MG63 (cell line): ENCODE measurements at regions not wholly inside any gene's neighbourhood (a gene's known extent, or its start where the extent isn't known, plus 50 kb on each side); places are given as distances from the start of the nearest gene placed in this dataset.
"Not testable (repeated sequence)": the region's sequence is repeated elsewhere in the genome, so short reads cannot be mapped to it uniquely, and the experiment has no call there.

Source experiments
- DNase-seq: peaks from one replicate; pipeline ENCODE4 v3.0.0-alpha.2; 2020
- H3K27me3 ChIP-seq: fragments of 250-450 bp; sonication (Bioruptor Pico); 2 replicates; pipeline ENCODE4 v1.5.1; 2020; ENCODE audit warnings: mild to moderate bottlenecking, moderate library complexity
- H3K36me3 ChIP-seq: fragments of 250-450 bp; sonication (Bioruptor Pico); 2 replicates; pipeline ENCODE4 v1.5.1; 2020; ENCODE audit warnings: mild to moderate bottlenecking, moderate library complexity
- H3K4me3 ChIP-seq: fragments of 250-450 bp; sonication (Bioruptor Pico); 2 replicates; pipeline ENCODE4 v1.5.1; 2020; ENCODE audit warnings: mild to moderate bottlenecking, moderate library complexity
- H3K9me3 ChIP-seq: fragments of 250-450 bp; sonication (Bioruptor Pico); 2 replicates; pipeline ENCODE4 v1.5.1; 2020; ENCODE audit warnings: mild to moderate bottlenecking, moderate library complexity

DNA sequence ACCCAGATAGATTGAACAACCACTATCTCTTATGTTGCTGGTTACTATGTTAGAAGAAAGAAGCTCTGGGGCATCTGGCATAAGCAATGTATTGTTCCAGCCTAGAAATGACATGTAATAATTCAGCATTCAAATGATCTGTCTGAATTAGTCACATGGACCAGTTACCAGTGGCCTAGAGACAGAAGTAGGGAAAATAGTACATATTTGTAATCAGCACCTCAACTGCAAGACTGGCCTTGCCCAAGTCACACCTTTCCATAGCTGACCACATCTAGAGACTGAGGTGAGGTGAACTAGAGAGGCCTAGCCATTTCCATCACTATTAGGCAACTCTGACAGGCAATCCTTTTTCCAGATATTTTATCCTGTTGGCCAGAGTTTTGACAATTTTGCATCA lies 315.6 kb upstream of the KCND2 start:
- Histone ChIP-seq H3K36me3 (no peaks in the 10 kb centered on the region), H3K9me3 (no peaks in the 10 kb centered on the region), H3K27me3 (no peaks in the 10 kb centered on the region), H3K4me3 (no peak overlapping the region)
- no peak for DNase-seq

DNA sequence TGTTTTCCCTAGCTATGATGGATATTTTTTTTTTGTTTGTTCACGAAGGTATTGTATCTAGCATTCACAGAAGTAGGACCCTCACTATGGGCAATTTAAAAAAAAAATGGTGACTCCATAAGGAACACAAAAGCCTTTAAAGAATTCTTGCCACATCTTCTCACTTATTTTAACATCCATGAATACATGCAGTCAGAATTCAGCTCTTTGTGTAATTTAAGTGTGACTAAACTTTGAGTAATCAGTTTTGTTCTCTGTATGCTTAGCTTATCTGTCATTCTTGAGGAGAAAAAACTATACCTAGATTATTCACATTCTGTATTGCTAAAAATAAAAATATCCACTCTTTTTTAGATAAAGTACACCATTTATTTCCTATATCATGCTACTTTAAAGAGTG lies 313.2 kb upstream of the KCND2 start:
- no peaks in the 10 kb centered on the region for H3K9me3 ChIP-seq
- no peak overlapping the region for H3K4me3 ChIP-seq
- H3K36me3 ChIP-seq, result no peaks in the 10 kb centered on the region
- H3K27me3 ChIP-seq, result no peaks in the 10 kb centered on the region
- no peak for DNase-seq

DNA sequence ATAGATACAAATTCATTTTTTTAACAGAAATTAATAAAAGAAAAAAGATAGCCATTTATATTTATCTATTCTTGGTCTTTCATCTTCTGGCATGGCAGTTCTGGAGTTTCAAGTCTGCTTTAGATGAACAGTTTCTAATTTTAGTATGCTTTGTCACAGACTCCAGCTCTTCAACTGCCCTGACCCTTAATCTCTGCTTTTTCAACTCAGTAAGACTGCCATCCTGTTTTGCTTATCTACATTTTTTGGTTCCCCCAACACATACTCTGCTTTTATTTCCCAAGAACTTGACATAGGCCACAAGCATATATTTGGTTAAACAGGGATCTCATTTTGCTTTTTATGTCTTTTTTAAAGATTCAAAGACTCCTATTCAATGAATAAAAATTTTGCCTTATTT lies 309.3 kb upstream of the KCND2 start:
- Histone ChIP-seq H3K27me3 (no peaks in the 10 kb centered on the region), H3K4me3 (no peak overlapping the region), H3K36me3 (no peaks in the 10 kb centered on the region), H3K9me3 (no peaks in the 10 kb centered on the region)
- no peak for DNase-seq

DNA sequence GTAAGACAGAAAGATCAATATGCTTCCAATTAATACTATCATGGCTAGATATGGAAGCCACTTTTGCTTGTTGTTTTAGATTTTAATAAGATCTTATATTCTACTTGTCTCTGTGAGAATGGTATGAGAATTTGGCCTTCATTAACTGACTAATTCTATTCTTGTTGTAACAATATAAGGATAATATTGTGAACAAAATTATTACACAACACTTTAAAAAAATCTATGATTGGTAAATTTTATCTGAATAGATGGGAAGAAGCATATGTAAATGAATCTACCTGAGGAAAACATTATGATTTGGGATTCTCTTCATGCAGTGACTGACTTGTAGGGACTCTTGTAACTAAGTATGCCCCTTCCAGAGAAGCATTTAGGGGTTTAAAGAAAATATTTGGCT lies 308.9 kb upstream of the KCND2 start:
- no peaks in the 10 kb centered on the region for H3K27me3 ChIP-seq
- H3K36me3 ChIP-seq, result no peaks in the 10 kb centered on the region

DNA sequence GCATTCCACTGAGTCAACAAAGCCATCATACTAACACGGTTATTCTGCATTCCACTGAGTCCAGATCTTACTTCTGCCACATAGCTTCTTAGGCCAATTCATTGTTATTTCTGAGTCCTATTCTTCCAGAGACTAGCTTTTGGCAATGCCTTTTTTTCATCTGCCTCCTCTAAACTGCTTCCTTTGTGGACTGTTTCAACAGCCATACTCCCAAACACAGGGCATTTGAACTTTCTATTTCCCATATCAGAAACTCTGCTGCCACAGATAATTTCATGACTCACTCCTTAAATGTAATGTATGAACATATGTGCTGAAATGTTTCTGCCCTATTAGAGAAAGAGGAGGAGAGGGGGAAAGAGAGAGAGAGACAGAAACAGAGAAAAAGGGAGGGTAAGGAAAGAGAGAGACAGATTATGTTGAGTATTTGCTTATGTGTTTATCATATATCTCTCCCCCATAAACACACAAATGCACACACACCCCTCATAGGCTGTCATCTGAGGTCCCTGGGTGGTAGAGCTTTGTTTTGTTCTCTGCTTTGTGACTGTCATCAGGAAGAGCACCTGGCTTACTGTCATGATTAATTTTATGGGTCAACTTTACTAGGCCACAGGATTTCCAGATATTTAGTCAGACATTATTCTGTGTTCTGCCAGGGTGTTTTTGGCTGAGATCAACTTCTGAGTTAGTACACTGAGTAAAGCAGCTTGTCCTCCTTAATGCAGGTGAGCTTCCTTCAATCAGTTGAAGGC lies 308.0 kb upstream of the KCND2 start:
- no peaks in the 10 kb centered on the region for H3K27me3 ChIP-seq
- no peak overlapping the region for H3K4me3 ChIP-seq
- H3K9me3 ChIP-seq, result no peaks in the 10 kb centered on the region
- DNase-seq, result no peak
- H3K36me3 ChIP-seq, result no peaks in the 10 kb centered on the region

More for the DNA sequence above, 308.9 kb upstream of the KCND2 start:
- Histone ChIP-seq H3K4me3 (no peak overlapping the region), H3K9me3 (no peaks in the 10 kb centered on the region)
- DNase-seq, result no peak

DNA sequence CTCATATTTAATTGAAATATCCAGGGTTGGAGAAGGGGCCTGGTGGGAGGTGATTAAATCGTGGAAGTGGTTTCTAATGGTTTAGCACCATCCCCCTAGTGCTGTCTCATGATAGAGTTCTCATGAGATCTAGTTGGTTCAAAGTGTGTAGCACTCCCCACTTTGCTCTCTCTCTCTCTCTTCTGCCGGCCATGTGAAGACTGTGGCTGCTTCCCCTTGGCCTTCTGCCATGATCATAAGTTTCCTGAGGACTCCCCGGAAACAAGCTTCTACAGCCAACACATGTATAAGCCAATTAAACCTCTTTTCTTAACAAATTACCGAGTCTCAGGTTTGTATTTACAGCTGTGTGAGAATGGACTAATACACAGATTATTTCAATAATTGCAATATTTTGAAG lies 305.8 kb upstream of the KCND2 start:
- DNase-seq, result no peak
- H3K4me3 ChIP-seq, result no peak overlapping the region
- no peaks in the 10 kb centered on the region for H3K9me3 ChIP-seq
- no peaks in the 10 kb centered on the region for H3K36me3 ChIP-seq
- H3K27me3 ChIP-seq, result no peaks in the 10 kb centered on the region

DNA sequence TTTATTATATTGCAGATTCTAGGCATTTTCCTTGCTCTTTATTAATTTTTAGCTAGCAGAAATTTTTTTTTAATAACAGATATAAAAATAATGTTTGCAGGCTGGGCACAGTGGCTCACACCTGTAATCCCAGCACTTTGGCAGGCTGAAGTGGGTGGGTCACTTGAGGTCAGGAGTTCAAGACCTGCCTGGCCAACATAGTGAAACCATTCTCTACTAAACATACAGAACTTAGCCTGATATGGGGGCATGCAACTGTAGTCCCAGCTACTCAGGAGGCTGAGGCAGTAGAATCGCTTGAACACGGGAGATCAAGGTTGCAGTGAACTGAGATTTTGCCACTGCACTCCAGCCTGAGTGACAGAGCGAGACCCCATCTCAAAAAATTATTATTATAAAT lies 304.6 kb upstream of the KCND2 start:
- DNase-seq, H3K4me3 ChIP-seq, H3K9me3 ChIP-seq: not testable (repeated sequence)

DNA sequence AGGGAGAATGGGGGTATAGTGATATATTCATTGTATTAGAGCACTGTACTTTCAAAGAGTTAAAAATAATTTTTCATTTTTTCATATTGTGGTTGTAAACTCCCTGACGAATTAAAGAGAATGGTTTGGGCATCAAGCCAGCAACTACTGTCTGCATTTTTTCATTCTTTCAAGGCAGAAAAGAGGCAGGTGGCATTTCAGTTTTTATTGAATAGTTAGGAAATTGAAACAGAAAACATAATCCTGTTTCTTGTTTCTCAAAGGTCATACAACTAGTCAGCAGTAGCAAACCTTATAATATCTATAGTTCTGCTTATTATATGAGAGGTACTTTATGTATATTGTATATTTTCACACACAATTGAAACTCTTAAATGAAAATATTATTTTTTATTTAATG lies 303.9 kb upstream of the KCND2 start:
- no peaks in the 10 kb centered on the region for H3K36me3 ChIP-seq
- no peak for DNase-seq
- no peak overlapping the region for H3K4me3 ChIP-seq
- H3K27me3 ChIP-seq, result no peaks in the 10 kb centered on the region
- no peaks in the 10 kb centered on the region for H3K9me3 ChIP-seq

More for the DNA sequence above, 304.6 kb upstream of the KCND2 start:
- not testable (repeated sequence) for H3K27me3 ChIP-seq, H3K36me3 ChIP-seq

DNA sequence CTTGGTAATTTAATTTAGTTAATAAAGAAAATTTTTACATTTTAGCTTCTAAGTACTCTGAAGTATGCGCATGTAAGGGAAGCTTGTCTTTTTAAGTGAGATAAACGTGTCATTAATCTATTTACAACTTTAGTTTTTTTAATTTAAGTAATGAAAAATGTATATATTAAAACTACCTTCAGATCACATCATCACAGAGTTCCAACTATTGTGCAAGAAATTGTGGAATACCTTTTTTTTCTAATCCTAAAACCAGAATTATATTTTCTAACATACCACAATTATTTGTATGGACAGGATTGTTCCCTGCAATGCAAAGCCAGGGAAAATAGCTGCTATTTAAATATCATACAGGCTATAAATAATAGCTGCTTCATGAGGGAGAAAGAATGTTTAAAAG lies 303.2 kb upstream of the KCND2 start:
- DNase-seq, result no peak
- Histone ChIP-seq H3K27me3 (no peaks in the 10 kb centered on the region), H3K4me3 (no peak overlapping the region), H3K36me3 (no peaks in the 10 kb centered on the region), H3K9me3 (no peaks in the 10 kb centered on the region)

DNA sequence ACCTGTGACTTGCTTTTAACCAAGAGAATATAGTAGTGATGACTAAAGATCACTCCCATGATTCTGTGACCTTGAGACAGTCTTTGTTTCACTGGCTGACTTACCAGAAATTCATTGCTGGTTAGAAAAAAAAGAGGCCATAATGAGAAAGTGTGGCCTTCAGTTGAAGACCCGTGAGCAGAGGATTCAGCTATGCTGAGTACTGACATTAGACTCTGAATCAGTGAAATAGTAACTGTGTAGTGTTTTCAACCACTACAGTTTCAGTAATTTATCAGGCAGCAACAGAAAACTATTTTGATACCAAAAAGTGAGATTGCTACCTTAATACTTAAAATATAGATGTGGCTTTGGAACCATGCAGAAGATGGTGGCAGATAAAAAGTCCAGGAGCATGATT lies 298.0 kb upstream of the KCND2 start:
- H3K4me3 ChIP-seq, result no peak overlapping the region
- H3K36me3 ChIP-seq, result no peaks in the 10 kb centered on the region
- DNase-seq, result no peak
- H3K27me3 ChIP-seq, result no peaks in the 10 kb centered on the region
- H3K9me3 ChIP-seq, result no peaks in the 10 kb centered on the region

DNA sequence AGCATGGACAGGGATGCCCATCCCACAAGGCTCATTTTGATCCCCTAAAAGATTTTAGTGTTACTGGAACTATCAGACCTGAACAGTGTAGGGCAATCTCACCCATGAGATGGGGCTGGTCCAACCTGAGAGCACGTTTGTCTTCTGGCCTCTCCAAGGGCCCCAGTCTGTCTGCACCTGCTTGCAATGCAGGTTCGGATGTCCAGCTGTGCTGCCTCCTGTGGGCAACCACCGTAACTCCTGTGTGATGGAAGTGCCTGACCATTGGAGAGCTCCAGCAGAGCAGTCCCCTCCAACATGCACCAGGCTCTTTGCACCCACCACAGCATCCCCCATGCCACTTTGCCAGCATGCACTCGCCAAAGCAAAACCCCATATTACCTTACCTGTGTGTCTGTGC lies 290.1 kb upstream of the KCND2 start:
- Histone ChIP-seq H3K27me3 (no peaks in the 10 kb centered on the region), H3K4me3 (no peak overlapping the region), H3K36me3 (no peaks in the 10 kb centered on the region), H3K9me3 (no peaks in the 10 kb centered on the region)
- no peak for DNase-seq

DNA sequence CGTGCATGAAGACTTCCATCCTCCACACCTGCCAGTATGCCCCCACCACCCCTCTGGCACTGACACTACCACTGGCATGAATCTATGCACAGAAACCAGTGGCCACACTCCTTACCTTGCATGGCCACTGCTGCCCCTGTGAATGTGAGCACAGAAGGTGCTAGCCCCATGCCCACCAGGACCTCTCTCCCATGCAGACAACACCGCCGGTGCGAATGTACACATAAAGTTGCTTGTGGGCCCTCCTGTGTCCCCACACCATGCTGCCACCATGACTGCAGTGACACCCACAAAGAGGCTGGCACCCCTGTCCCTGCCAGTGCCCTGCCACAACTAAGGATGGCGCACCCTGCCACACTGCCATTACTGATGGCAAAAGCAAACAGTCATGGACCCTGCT lies 289.5 kb upstream of the KCND2 start:
- no peak for DNase-seq
- H3K27me3 ChIP-seq, result no peaks in the 10 kb centered on the region
- H3K4me3 ChIP-seq, result no peak overlapping the region
- no peaks in the 10 kb centered on the region for H3K36me3 ChIP-seq
- H3K9me3 ChIP-seq, result no peaks in the 10 kb centered on the region

DNA sequence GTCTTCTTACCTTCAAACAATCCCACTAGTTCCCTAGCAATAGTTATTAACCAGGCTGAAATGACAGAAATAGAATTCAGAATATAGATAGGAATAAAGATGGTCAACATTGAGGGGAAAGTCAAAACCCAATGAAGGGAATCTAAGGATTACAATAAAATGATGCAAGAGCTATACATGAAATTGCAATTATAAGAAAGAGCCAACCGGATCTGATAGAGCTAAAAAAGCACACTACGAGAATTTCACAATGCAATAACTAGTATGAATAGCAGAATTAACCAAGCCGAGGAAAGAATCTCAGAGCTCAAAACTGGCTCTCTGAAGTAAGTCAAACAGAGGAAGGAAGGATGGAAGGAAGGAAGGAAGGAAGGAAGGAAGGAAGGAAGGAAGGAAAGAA lies 288.7 kb upstream of the KCND2 start:
- Histone ChIP-seq H3K9me3 (no peaks in the 10 kb centered on the region), H3K4me3 (no peak overlapping the region), H3K27me3 (no peaks in the 10 kb centered on the region), H3K36me3 (no peaks in the 10 kb centered on the region)
- no peak for DNase-seq

DNA sequence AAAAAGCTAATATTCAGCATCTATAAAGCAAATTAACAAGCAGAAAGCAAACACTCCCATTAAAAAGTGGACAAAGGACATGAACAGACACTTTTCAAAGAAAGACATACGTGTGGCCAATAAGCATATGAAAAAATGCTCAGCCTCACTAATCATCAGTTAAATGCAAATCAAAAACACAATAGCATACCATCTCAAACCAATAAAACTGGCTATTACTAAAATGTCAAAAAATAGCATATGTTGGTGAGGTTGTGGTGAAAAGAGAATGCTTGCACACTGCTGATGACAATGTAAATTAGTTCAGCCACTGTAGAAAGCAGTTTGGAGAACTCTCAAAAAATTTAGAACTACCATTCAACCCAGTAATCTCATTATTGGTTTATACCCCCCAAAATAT lies 284.6 kb upstream of the KCND2 start:
- DNase-seq, result no peak
- no peak overlapping the region for H3K4me3 ChIP-seq
- H3K27me3 ChIP-seq, result no peaks in the 10 kb centered on the region
- H3K9me3 ChIP-seq, result no peaks in the 10 kb centered on the region
- no peaks in the 10 kb centered on the region for H3K36me3 ChIP-seq

DNA sequence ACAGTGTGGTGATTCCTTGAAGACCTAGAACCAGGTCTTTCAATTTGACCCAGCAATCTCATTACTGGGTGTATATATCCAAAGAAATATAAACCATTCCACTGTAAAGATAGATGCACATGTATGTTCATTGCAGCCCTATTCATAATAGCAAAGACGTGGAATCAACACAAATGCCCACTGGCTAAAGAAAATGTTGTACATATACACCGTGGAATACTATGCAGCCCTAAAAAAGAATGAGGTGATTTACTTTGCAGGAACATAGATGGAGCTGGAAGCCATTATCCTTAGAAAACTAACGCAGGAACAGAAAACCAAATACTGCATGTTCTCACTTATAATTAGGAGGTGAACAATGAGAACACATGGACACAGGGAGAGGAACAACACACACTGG lies 278.0 kb upstream of the KCND2 start:
- Histone ChIP-seq H3K9me3 (no peaks in the 10 kb centered on the region), H3K27me3 (no peaks in the 10 kb centered on the region), H3K36me3 (no peaks in the 10 kb centered on the region), H3K4me3 (no peak overlapping the region)
- no peak for DNase-seq

DNA sequence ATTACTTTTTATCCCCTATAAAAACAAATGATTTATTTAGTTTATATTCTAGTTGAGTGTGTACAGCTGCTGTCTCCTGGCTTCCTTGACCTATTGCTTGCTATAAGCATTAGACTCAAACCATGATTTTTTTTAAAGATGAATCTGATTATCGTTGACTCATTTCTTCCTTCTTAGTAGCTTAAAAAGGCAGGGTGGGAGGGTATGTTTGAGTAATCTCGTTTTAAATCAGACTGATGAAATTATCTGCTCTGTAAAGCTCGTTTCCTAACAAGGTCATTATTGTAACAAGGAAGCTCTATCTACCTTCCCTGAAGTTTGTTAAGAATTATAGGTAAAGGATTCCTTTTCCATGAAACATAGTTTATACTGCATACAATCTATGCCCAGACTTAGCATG lies 276.3 kb upstream of the KCND2 start:
- no peak for DNase-seq
- H3K27me3 ChIP-seq, result no peaks in the 10 kb centered on the region

DNA sequence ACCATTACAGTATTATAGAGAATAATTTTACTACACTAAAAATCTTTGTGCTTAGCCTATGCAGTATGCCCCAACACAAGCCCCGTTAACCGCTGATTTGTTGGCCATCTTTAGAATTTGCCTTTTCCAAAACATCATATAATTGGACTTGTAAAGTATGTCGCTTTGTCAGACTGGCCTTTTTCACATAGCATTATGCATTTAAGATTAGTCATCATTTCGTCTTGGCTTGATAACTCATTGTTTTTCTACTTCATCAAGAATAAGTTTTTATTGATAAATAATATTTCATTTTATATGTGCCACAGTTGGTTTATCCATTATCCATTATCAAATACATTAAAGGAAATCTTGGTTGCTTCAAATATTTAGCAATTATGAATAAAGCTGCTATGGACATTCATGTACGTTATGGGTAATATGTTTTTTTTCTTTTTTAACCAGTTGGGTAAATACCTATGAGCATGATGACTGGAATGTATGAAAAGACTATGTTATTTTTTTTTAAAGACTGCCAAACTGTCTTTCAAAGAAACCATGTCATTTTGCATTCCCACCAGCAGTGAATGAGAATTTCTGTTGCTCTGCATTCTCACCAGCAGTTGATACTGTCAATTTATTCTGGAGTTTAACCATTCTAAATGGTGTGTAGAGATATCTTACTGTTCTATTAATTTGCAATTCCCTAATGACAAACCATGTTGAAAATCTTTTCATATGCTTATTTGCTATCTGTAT lies 273.1 kb upstream of the KCND2 start:
- H3K4me3 ChIP-seq, result no peak overlapping the region
- no peaks in the 10 kb centered on the region for H3K36me3 ChIP-seq
- no peaks in the 10 kb centered on the region for H3K9me3 ChIP-seq
- H3K27me3 ChIP-seq, result no peaks in the 10 kb centered on the region
- no peak for DNase-seq

More for the DNA sequence above, 276.3 kb upstream of the KCND2 start:
- H3K4me3 ChIP-seq, result no peak overlapping the region
- H3K36me3 ChIP-seq, result no peaks in the 10 kb centered on the region
- H3K9me3 ChIP-seq, result no peaks in the 10 kb centered on the region

DNA sequence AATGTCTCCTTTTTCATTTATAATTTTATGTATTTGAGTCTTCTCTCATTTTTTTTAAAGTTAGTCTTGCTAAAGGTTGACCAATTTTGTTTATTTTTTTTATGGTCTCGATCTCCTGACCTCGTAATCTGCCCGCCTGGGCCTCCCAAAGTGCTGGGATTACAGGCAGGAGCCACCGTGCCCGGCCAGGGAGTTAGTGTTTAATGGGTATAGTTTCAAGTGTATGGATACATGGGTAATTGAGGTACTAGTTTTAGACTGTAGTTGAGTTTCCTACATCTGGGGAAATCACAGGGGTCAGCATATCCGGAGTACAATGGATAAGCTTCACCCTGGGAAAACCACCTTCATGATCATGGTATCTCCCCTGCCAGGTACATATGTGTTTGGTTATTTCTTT lies 267.3 kb upstream of the KCND2 start:
- Histone ChIP-seq H3K9me3 (no peaks in the 10 kb centered on the region), H3K27me3 (no peaks in the 10 kb centered on the region), H3K4me3 (no peak overlapping the region), H3K36me3 (no peaks in the 10 kb centered on the region)
- no peak for DNase-seq
